ENCODE measurements at regions not wholly inside any gene's neighbourhood (a gene's known extent, or its start where the extent isn't known, plus 50 kb on each side); places are given as distances from the start of the nearest gene placed in this dataset.
"Not testable (repeated sequence)": the region's sequence is repeated elsewhere in the genome, so short reads cannot be mapped to it uniquely, and the experiment has no call there.

- DNase-seq (ENCODE audit: low spot score) = no peak
Measured at GRCh38 chr6:101113468-101114260, 232.5 kb upstream of the ASCC3 start.

- peak; percentile 62 for DNase-seq (ENCODE audit: low spot score)
Measured at GRCh38 chr6:101114703-101115102, 233.6 kb upstream of the ASCC3 start.

GRCh38 chr6:101116337-101116736 lies 235.2 kb upstream of the ASCC3 start:
- no peak for DNase-seq (ENCODE audit: low spot score)

GRCh38 chr6:101117393-101118135 lies 236.4 kb upstream of the ASCC3 start:
- DNase-seq (ENCODE audit: low spot score) = no peak

GRCh38 chr6:101118136-101118396 lies 236.9 kb upstream of the ASCC3 start:
- DNase-seq (ENCODE audit: low spot score) = no peak

- peak; percentile 8 for DNase-seq (ENCODE audit: low spot score)
Measured at GRCh38 chr6:101120747-101121146, 239.6 kb upstream of the ASCC3 start.

GRCh38 chr6:101125380-101125971 lies 244.3 kb upstream of the ASCC3 start:
- no peak for DNase-seq (ENCODE audit: low spot score)

- no peak for DNase-seq (ENCODE audit: low spot score)
Measured at GRCh38 chr6:101126501-101126900, 245.4 kb upstream of the ASCC3 start.

GRCh38 chr6:101129851-101130250 lies 248.7 kb upstream of the ASCC3 start:
- peak; percentile 63 for DNase-seq (ENCODE audit: low spot score)

GRCh38 chr6:101146389-101146788 lies 247.1 kb upstream of the GRIK2 start:
- DNase-seq (ENCODE audit: low spot score) = peak; percentile 80

GRCh38 chr6:101150226-101150625 lies 243.3 kb upstream of the GRIK2 start:
- no peak for DNase-seq (ENCODE audit: low spot score)

- DNase-seq (ENCODE audit: low spot score) = not testable (repeated sequence)
Measured at GRCh38 chr6:101157638-101158037, 235.9 kb upstream of the GRIK2 start.

GRCh38 chr6:101163611-101164010 lies 229.9 kb upstream of the GRIK2 start:
- DNase-seq (ENCODE audit: low spot score) = no peak

- no peak for DNase-seq (ENCODE audit: low spot score)
Measured at GRCh38 chr6:101167638-101168037, 225.9 kb upstream of the GRIK2 start.

GRCh38 chr6:101171049-101171448 lies 222.5 kb upstream of the GRIK2 start:
- not testable (repeated sequence) for DNase-seq (ENCODE audit: low spot score)

- peak; percentile 66 for DNase-seq (ENCODE audit: low spot score)
Measured at GRCh38 chr6:101178748-101179147, 214.8 kb upstream of the GRIK2 start.

- no peak for DNase-seq (ENCODE audit: low spot score)
Measured at GRCh38 chr6:101181006-101181405, 212.5 kb upstream of the GRIK2 start.

- not testable (repeated sequence) for DNase-seq (ENCODE audit: low spot score)
Measured at GRCh38 chr6:101188285-101188798, 205.2 kb upstream of the GRIK2 start.

- peak; percentile 13 for DNase-seq (ENCODE audit: low spot score)
Measured at GRCh38 chr6:101195588-101195987, 197.9 kb upstream of the GRIK2 start.

GRCh38 chr6:101199441-101199840 lies 194.1 kb upstream of the GRIK2 start:
- no peak for DNase-seq (ENCODE audit: low spot score)

- DNase-seq (ENCODE audit: low spot score) = no peak
Measured at GRCh38 chr6:101202867-101203374, 190.6 kb upstream of the GRIK2 start.

GRCh38 chr6:101203664-101204063 lies 189.8 kb upstream of the GRIK2 start:
- DNase-seq (ENCODE audit: low spot score) = no peak

GRCh38 chr6:101208152-101208551 lies 185.4 kb upstream of the GRIK2 start:
- DNase-seq (ENCODE audit: low spot score) = no peak

Data from COLO829 (cell line).